ENCODE measurements at regions not wholly inside any gene's neighbourhood (a gene's known extent, or its start where the extent isn't known, plus 50 kb on each side); places are given as distances from the start of the nearest gene placed in this dataset.

DNA sequence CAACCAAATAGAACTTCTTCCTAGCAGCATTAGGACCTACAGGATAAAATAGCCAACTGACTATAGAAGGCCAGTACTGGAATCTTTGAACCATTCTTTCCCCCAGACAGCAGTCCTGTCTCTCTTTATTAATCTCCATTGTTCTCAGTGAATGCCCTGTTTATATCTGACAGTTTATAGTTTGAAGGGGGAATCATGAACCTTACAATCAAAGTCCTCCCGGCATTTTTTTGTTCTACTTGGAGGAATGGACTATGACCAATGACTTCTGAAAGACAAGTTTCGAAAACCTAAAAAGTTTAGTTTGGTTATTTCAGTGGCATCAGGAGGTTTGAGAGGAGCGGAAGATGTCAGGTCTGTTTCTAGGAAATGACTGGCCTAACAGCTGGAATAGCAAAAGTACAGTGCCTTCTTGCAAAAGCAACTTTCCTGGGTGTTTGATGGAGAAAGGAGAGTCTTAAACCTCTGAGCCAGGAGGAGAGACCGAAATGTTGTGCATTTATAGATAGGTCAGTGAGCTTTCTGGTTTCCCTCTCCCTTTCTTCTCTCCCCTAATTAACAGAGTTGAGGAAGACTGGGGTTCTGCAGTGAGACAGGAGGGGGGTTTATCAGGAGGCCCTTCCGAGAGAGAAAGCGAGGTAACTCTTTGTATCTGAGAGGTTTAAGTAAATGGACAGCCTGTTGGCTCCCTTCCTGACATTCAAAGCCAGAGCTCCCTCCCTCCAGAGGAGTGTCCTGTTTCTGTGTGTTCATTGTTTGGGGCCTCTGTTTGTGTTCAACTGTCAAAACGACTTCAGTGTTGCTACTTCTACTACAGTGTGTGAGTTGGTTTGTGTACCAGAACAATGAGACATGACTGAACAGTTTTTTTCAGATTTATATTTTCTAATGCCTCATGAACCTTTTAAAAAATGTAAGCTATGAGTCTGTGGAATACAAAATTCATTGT, 383.0 kb upstream of the RARB start:
- TF ChIP-seq, protein P1, sequence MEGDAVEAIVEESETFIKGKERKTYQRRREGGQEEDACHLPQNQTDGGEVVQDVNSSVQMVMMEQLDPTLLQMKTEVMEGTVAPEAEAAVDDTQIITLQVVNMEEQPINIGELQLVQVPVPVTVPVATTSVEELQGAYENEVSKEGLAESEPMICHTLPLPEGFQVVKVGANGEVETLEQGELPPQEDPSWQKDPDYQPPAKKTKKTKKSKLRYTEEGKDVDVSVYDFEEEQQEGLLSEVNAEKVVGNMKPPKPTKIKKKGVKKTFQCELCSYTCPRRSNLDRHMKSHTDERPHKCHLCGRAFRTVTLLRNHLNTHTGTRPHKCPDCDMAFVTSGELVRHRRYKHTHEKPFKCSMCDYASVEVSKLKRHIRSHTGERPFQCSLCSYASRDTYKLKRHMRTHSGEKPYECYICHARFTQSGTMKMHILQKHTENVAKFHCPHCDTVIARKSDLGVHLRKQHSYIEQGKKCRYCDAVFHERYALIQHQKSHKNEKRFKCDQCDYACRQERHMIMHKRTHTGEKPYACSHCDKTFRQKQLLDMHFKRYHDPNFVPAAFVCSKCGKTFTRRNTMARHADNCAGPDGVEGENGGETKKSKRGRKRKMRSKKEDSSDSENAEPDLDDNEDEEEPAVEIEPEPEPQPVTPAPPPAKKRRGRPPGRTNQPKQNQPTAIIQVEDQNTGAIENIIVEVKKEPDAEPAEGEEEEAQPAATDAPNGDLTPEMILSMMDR (IDR thresholded peaks at IDR 0.05), result no peak
- no peak for TF ChIP-seq POLR2A (IDR thresholded peaks at IDR 0.05)
- DNase-seq, result no peak
- Histone ChIP-seq H3K27ac (no peak overlapping the region), H3K9me3 (no peaks in the 10 kb centered on the region), H3K36me3 (no peaks in the 10 kb centered on the region), H3K4me1 (no peaks in the 10 kb centered on the region), H3K27me3 (no peaks in the 10 kb centered on the region), H3K4me3 (no peak overlapping the region)
- WGBS (ENCODE audit: insufficient coverage, low coverage, low lambda C conversion rate, missing lambda C conversion rate), result 57% methylated on average over 5 of the region's 7 CpGs
- intact Hi-C loops (cut with DNase I), result no loop called here
- peak in 3 of 4 donors; percentile 44 to 54 (median 49) for ATAC-seq

DNA sequence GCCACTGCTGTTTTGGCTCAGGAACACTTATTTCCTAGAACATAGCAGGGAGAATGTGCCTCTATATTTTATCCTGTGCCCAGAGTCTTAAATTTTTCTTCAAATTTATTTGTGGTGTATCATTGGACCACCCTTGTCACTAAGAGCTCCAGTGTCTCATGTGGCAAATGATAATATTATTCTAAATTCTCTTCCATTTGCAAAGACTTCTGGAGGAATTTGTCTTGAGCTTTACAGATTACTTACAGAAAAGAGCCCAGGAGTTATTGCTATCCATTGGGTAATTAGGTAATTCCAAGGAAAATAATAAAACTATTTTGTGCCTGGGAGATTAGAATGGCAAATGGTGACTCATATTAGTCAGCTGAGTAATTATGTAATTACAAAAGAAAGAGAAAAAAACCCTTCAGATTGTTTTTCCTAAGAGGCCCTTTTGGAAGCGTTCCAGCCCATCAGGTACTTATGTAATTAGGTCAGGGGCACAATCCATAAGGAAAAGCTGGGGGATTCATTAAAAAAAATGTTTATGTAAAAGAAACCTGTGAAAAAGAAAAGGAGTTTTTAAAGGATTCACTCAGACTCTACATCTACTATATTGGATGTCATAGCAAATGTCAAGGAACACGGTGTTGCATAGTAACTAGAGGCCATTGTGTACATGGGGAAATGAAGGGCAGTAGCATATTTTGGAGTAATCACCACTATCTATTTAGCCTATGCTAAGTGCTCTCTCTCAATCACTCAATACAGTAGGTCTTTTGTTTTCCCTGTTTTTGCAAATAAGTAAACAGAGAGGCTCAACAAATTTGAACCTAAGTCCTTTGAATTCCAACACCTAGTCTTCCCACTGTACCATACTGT, 380.9 kb upstream of the RARB start:
- Histone ChIP-seq H3K27ac (no peak overlapping the region), H3K4me3 (no peak overlapping the region), H3K27me3 (no peaks in the 10 kb centered on the region), H3K9me3 (no peaks in the 10 kb centered on the region), H3K4me1 (no peaks in the 10 kb centered on the region), H3K36me3 (no peaks in the 10 kb centered on the region)
- ATAC-seq, result no peak
- intact Hi-C loops (cut with DNase I), result no loop called here
- no peak for TF ChIP-seq POLR2A (IDR thresholded peaks at IDR 0.05)
- TF ChIP-seq, protein P1 (IDR thresholded peaks at IDR 0.05), result no peak
- 77% methylated on average over 2 of the region's 2 CpGs for WGBS (ENCODE audit: insufficient coverage, low coverage, low lambda C conversion rate, missing lambda C conversion rate)
- DNase-seq, result no peak

DNA sequence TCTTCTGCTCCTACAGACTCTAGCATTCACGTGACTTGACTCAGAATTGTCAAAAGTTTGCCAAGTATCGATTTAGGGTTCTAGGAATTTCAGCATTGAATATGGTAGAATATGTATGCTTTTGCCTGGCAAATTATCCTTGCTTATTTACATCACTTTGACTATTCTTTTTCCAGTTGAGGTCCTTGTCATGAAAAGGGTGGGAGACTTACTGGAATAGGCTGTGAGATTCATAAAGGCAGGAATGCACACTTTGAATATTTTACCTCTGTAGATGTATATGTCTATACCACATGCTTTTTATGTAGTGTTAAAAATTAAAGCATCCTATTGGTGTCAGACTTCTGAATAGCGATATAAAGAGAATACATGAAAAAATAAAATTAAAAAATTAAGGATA, 378.8 kb upstream of the RARB start:
- intact Hi-C loops (cut with DNase I), result no loop called here
- ATAC-seq (no peak), DNase-seq (no peak)
- TF ChIP-seq POLR2A (IDR thresholded peaks at IDR 0.05), result no peak
- TF ChIP-seq, protein P1 (IDR thresholded peaks at IDR 0.05), result no peak
- Histone ChIP-seq H3K4me3 (no peak overlapping the region), H3K4me1 (peaks cover 0 to 7% (median 3%) of the 10 kb centered on the region in 4 donors), H3K27me3 (no peaks in the 10 kb centered on the region), H3K36me3 (no peaks in the 10 kb centered on the region), H3K27ac (no peak overlapping the region), H3K9me3 (no peaks in the 10 kb centered on the region)
- WGBS (ENCODE audit: insufficient coverage, low coverage, low lambda C conversion rate, missing lambda C conversion rate), result 69% methylated on average over 3 of the region's 3 CpGs

DNA sequence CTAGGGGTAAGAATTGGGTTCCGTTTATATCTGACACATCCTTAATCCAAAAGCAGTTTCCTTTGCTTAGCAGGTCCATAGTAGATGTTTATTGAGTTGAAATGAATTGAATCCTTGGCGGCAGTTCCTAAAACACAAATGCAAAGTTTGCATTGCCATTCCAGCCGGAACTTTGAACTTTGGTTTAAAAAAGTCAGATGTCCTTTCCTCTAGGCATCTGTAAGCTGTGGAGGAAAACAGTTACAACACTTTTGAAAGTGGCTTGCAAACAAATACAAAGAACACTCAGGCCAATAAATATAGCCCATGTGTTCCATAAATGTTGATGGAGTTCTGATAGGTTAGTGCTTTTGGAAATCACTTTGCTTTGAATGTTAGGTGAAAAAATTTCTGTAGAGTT, 374.7 kb upstream of the RARB start:
- no peaks in the 10 kb centered on the region for H3K9me3 ChIP-seq
- no peak overlapping the region for H3K4me3 ChIP-seq
- WGBS (ENCODE audit: insufficient coverage, low coverage, low lambda C conversion rate, missing lambda C conversion rate), result 31% methylated on average over 3 of the region's 3 CpGs
- no peaks in the 10 kb centered on the region for H3K27me3 ChIP-seq
- intact Hi-C loops (cut with DNase I), result no loop called here
- no peaks in the 10 kb centered on the region for H3K36me3 ChIP-seq
- TF ChIP-seq, protein P1 (IDR thresholded peaks at IDR 0.05), result no peak
- TF ChIP-seq POLR2A (IDR thresholded peaks at IDR 0.05), result no peak
- no peak for DNase-seq
- ATAC-seq, result peak; percentile 81 to 96 (median 90)
- peak overlapping the region in 1 of 3 donors; percentile 19 for H3K27ac ChIP-seq
- H3K4me1 ChIP-seq, result peaks cover 0 to 7% (median 3%) of the 10 kb centered on the region in 4 donors

Data from right lobe of liver (tissue), 6 donors.